HEK293 (cell line): ENCODE measurements at regions not wholly inside any gene's neighbourhood (a gene's known extent, or its start where the extent isn't known, plus 50 kb on each side); places are given as distances from the start of the nearest gene placed in this dataset.

Experiments used
- CTCF ChIA-PET: fragments of 350-600 bp; formaldehyde crosslinking; extraction: SDS; loops from one replicate; lab custom pipeline; 2021; ENCODE audit warnings: antibody characterized with exemption; lab: Yijun Ruan, JAX
- POLR2A ChIA-PET: fragments of 300-600 bp; formaldehyde crosslinking; extraction: SDS; loops from one replicate; lab custom pipeline; 2020; ENCODE audit warnings: antibody characterized with exemption, inconsistent platforms; lab: Yijun Ruan, JAX
- H3K27ac ChIP-seq: fragments of 200-500 bp; sonication (Bioruptor generic); 2 replicates; pipeline ENCODE4 v1.5.1; 2014; ENCODE audit warnings: low read depth, low read length, control low read depth, inconsistent platforms; ENCODE audit errors: extremely low read depth
- H3K36me3 ChIP-seq, 2 experiments: fragments of 200-500 bp in 1 of 2; sonication (Bioruptor generic) in 1 of 2; 1 replicate in 1 of 2; 2 replicates in 1 of 2; pipeline ENCODE4 v1.5.1; 2014 to 2017; ENCODE audit warnings: inconsistent platforms in 2 of 2, low read length in 2 of 2; ENCODE audit not compliant: control insufficient read depth in 2 of 2, insufficient read depth in 1 of 2
- H3K4me1 ChIP-seq: fragments of 200-500 bp; sonication (Bioruptor generic); 2 replicates; pipeline ENCODE4 v1.5.1; 2014; ENCODE audit warnings: mild to moderate bottlenecking, low read length, inconsistent platforms; ENCODE audit not compliant: control insufficient read depth, insufficient read depth
- H3K4me3 ChIP-seq: 2 replicates; pipeline ENCODE4 v1.5.1; 2011; ENCODE audit warnings: low read depth, mild to moderate bottlenecking, control low read depth, low read length, moderate library complexity
- H3K9me3 ChIP-seq: fragments of 200-500 bp; sonication (Bioruptor generic); 2 replicates; pipeline ENCODE4 v1.5.1; 2014; ENCODE audit warnings: low read depth, low read length, inconsistent platforms; ENCODE audit not compliant: control insufficient read depth, insufficient read depth
- SCRT1 ChIP-seq: fragments of 450-650 bp; formaldehyde crosslinking; IDR thresholded peaks from 2 replicates; pipeline ENCODE4 v1.5.1; 2016; ENCODE audit warnings: missing biosample characterization, missing genetic modification characterization, borderline replicate concordance
- SCRT2 ChIP-seq: fragments of 450-650 bp; formaldehyde crosslinking; IDR thresholded peaks from 2 replicates; pipeline ENCODE4 v1.5.1; 2016; ENCODE audit warnings: missing biosample characterization, missing genetic modification characterization
- SP7 ChIP-seq: fragments of 450-650 bp; formaldehyde crosslinking; IDR thresholded peaks from 2 replicates; pipeline ENCODE4 v1.5.1; 2016; ENCODE audit warnings: missing biosample characterization, missing genetic modification characterization
- YY1 ChIP-seq: fragments of 450-650 bp; formaldehyde crosslinking; IDR thresholded peaks from 2 replicates; pipeline ENCODE4 v1.5.1; 2018; ENCODE audit warnings: missing biosample characterization, missing genetic modification characterization
- YY2 ChIP-seq: fragments of 450-650 bp; formaldehyde crosslinking; IDR thresholded peaks from 2 replicates; pipeline ENCODE4 v1.5.1; 2016; ENCODE audit warnings: missing biosample characterization, missing genetic modification characterization
- ZBTB1 ChIP-seq: fragments of 450-650 bp; formaldehyde crosslinking; IDR thresholded peaks from 2 replicates; pipeline ENCODE4 v1.5.1; 2016; ENCODE audit warnings: missing biosample characterization, missing genetic modification characterization
- ZNF366 ChIP-seq: fragments of 450-650 bp; formaldehyde crosslinking; conservative IDR thresholded peaks from 2 replicates; pipeline ENCODE4 v1.5.1; 2016; ENCODE audit warnings: missing biosample characterization, missing genetic modification characterization
- ZNF404 ChIP-seq: fragments of 450-650 bp; formaldehyde crosslinking; IDR thresholded peaks from 2 replicates; pipeline ENCODE4 v1.5.1; 2017; ENCODE audit warnings: missing biosample characterization, missing genetic modification characterization
- ZNF423 ChIP-seq: fragments of 450-650 bp; formaldehyde crosslinking; IDR thresholded peaks from 2 replicates; pipeline ENCODE4 v1.5.1; 2016; ENCODE audit warnings: missing biosample characterization, missing genetic modification characterization
- ZNF555 ChIP-seq: fragments of 450-650 bp; formaldehyde crosslinking; conservative IDR thresholded peaks from 2 replicates; pipeline ENCODE4 v1.5.1; 2017; ENCODE audit warnings: missing biosample characterization, mild to moderate bottlenecking, missing genetic modification characterization, inconsistent platforms
- ZNF600 ChIP-seq: fragments of 450-650 bp; formaldehyde crosslinking; IDR thresholded peaks from 2 replicates; pipeline ENCODE4 v1.5.1; 2016; ENCODE audit warnings: missing biosample characterization, missing genetic modification characterization
- ZSCAN30 ChIP-seq: fragments of 450-650 bp; IDR thresholded peaks from 2 replicates; pipeline ENCODE4 v1.5.1; 2018; ENCODE audit warnings: missing biosample characterization, mild to moderate bottlenecking, missing genetic modification characterization, moderate library complexity
- TF ChIP-seq, protein P1 (sequence below): fragments of 450-650 bp; formaldehyde crosslinking; IDR thresholded peaks from 2 replicates; pipeline ENCODE4 v1.5.1; 2016; ENCODE audit warnings: missing biosample characterization, missing genetic modification characterization
- TF ChIP-seq, protein P2 (sequence below): fragments of 450-650 bp; formaldehyde crosslinking; IDR thresholded peaks from 2 replicates; pipeline ENCODE4 v1.5.1; 2016; ENCODE audit warnings: missing biosample characterization, missing genetic modification characterization
- TF ChIP-seq, protein P3 (sequence below): fragments of 450-650 bp; formaldehyde crosslinking; IDR thresholded peaks from 2 replicates; pipeline ENCODE4 v1.5.1; 2016; ENCODE audit warnings: missing biosample characterization, missing genetic modification characterization
- TF ChIP-seq, protein P4 (sequence below): fragments of 450-650 bp; formaldehyde crosslinking; IDR thresholded peaks from 2 replicates; pipeline ENCODE4 v1.5.1; 2016; ENCODE audit warnings: missing biosample characterization, missing genetic modification characterization
- TF ChIP-seq, protein P5 (sequence below): fragments of 450-650 bp; formaldehyde crosslinking; IDR thresholded peaks from 2 replicates; pipeline ENCODE4 v1.5.1; 2016; ENCODE audit warnings: missing biosample characterization, missing genetic modification characterization

DNA sequence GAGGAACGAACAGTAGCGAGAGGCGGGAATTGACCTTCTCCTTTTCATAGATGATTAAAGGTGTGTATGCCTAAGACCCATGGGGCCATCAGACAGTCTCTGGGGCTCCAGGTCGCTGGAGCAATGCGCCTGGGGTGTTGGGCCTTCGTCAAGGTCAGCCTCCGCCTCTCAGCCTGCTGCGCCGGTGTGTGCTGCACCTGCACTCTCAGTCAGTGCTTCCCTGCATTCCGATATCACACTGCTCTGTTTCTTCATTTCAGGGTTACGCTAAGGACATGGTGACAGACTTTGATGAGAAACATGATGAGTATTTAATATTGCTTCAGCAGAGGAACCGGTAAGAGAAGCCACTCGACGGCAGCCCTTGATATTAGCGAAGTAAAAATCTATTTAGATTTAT, 68.2 kb downstream of the KATNIP start (continued):
- TF ChIP-seq, protein P1, sequence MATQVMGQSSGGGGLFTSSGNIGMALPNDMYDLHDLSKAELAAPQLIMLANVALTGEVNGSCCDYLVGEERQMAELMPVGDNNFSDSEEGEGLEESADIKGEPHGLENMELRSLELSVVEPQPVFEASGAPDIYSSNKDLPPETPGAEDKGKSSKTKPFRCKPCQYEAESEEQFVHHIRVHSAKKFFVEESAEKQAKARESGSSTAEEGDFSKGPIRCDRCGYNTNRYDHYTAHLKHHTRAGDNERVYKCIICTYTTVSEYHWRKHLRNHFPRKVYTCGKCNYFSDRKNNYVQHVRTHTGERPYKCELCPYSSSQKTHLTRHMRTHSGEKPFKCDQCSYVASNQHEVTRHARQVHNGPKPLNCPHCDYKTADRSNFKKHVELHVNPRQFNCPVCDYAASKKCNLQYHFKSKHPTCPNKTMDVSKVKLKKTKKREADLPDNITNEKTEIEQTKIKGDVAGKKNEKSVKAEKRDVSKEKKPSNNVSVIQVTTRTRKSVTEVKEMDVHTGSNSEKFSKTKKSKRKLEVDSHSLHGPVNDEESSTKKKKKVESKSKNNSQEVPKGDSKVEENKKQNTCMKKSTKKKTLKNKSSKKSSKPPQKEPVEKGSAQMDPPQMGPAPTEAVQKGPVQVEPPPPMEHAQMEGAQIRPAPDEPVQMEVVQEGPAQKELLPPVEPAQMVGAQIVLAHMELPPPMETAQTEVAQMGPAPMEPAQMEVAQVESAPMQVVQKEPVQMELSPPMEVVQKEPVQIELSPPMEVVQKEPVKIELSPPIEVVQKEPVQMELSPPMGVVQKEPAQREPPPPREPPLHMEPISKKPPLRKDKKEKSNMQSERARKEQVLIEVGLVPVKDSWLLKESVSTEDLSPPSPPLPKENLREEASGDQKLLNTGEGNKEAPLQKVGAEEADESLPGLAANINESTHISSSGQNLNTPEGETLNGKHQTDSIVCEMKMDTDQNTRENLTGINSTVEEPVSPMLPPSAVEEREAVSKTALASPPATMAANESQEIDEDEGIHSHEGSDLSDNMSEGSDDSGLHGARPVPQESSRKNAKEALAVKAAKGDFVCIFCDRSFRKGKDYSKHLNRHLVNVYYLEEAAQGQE (tag by site-specific recombination): no peak
- TF ChIP-seq ZNF423: no peak
- no peak for TF ChIP-seq ZNF404 (tag by site-specific recombination)
- TF ChIP-seq ZNF366 (tag by site-specific recombination): no peak
- no peak for TF ChIP-seq ZSCAN30 (tag by site-specific recombination)
- no peak for TF ChIP-seq ZBTB1 (tag by site-specific recombination)
- no peak for TF ChIP-seq YY2 (tag by site-specific recombination)
- TF ChIP-seq, protein P2, sequence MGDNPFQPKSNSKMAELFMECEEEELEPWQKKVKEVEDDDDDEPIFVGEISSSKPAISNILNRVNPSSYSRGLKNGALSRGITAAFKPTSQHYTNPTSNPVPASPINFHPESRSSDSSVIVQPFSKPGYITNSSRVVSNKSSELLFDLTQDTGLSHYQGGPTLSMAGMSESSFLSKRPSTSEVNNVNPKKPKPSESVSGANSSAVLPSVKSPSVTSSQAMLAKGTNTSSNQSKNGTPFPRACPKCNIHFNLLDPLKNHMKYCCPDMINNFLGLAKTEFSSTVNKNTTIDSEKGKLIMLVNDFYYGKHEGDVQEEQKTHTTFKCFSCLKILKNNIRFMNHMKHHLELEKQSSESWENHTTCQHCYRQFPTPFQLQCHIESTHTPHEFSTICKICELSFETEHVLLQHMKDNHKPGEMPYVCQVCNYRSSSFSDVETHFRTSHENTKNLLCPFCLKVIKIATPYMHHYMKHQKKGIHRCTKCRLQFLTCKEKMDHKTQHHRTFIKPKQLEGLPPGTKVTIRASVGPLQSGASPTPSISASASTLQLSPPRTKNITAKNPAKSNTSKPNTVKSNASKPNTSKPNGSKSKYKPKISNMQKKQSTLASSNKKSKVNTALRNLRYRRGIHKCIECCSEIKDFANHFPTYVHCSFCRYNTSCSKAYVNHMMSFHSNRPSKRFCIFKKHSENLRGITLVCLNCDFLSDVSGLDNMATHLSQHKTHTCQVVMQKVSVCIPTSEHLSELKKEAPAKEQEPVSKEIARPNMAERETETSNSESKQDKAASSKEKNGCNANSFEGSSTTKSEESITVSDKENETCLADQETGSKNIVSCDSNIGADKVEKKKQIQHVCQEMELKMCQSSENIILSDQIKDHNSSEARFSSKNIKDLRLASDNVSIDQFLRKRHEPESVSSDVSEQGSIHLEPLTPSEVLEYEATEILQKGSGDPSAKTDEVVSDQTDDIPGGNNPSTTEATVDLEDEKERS (tag by site-specific recombination): no peak
- no peak for TF ChIP-seq YY1

DNA sequence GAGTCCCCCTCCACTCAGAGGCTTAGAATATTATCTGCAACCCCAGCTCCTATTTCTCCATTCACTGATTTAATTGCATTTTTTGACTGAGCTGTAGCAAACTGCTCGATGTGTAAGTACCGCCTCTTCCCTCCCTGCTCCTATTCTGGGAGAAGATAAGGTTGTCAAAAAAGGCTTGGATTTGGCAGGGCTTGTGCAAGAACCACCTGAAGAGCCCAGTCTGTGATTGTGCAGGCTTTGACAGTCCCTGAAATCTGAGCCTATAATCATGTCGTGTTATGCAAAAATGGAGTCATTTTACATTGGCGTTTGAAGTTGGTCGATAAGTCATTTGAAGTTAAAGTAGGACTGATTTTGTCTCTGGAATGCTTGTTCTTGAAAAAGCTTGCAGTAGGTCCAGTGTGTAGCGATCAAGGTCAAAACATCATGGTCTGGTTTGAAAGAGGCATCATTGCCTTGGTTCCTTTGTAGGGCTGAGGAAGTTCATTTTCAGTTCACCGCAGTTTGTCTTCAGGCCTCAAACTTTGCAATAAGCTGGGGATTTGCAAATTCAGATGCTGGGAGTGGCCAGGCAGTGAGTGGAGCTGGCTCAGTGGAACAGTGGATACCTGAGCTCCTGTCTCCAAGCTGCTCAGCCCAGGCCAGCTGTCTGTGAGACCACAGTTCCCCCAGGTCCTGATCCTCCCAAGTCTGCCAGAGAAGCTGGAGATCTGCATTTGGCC, 68.8 kb downstream of the KATNIP start:
- POLR2A ChIA-PET: no interaction called here
- Histone ChIP-seq H3K9me3 (no peaks in the 10 kb centered on the region), H3K27ac (no peak overlapping the region), H3K4me3 (no peak overlapping the region), H3K36me3 (no peaks in the 10 kb centered on the region)
- CTCF ChIA-PET: interaction anchor here (0.6 kb wide), 2 partner anchors 299 to 434 kb away, joined by 3 read pairs; no protein-coding TSS in a partner anchor
- TF ChIP-seq, protein P3, sequence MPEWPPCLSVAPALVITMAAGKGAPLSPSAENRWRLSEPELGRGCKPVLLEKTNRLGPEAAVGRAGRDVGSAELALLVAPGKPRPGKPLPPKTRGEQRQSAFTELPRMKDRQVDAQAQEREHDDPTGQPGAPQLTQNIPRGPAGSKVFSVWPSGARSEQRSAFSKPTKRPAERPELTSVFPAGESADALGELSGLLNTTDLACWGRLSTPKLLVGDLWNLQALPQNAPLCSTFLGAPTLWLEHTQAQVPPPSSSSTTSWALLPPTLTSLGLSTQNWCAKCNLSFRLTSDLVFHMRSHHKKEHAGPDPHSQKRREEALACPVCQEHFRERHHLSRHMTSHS (tag by site-specific recombination): no peak
- TF ChIP-seq, protein P4, sequence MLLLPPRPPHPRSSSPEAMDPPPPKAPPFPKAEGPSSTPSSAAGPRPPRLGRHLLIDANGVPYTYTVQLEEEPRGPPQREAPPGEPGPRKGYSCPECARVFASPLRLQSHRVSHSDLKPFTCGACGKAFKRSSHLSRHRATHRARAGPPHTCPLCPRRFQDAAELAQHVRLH: no peak
- peak; percentile 80 for TF ChIP-seq SCRT1 (tag by site-specific recombination)
- TF ChIP-seq, protein P5, sequence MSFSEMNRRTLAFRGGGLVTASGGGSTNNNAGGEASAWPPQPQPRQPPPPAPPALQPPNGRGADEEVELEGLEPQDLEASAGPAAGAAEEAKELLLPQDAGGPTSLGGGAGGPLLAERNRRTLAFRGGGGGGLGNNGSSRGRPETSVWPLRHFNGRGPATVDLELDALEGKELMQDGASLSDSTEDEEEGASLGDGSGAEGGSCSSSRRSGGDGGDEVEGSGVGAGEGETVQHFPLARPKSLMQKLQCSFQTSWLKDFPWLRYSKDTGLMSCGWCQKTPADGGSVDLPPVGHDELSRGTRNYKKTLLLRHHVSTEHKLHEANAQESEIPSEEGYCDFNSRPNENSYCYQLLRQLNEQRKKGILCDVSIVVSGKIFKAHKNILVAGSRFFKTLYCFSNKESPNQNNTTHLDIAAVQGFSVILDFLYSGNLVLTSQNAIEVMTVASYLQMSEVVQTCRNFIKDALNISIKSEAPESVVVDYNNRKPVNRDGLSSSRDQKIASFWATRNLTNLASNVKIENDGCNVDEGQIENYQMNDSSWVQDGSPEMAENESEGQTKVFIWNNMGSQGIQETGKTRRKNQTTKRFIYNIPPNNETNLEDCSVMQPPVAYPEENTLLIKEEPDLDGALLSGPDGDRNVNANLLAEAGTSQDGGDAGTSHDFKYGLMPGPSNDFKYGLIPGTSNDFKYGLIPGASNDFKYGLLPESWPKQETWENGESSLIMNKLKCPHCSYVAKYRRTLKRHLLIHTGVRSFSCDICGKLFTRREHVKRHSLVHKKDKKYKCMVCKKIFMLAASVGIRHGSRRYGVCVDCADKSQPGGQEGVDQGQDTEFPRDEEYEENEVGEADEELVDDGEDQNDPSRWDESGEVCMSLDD (tag by site-specific recombination): no peak
- no peak for TF ChIP-seq ZNF555 (tag by site-specific recombination)
- TF ChIP-seq SP7 (tag by site-specific recombination): peak; percentile 75
- peak; percentile 95 for TF ChIP-seq SCRT2 (tag by site-specific recombination)
- TF ChIP-seq ZNF600 (tag by site-specific recombination): no peak; the same call in 1 of the 2 replicates
- TF ChIP-seq, all 188 proteins: peak for 3
- peaks cover 7% of the 10 kb centered on the region; the same call in 1 of the 2 replicates for H3K4me1 ChIP-seq
